HepG2 (cell line): ENCODE measurements at regions not wholly inside any gene's neighbourhood (a gene's known extent, or its start where the extent isn't known, plus 50 kb on each side); places are given as distances from the start of the nearest gene placed in this dataset.

Experiments
- ATAC-seq: fragments of 200-7000 bp; cut with Tn5 transposase; 3 replicates; pipeline ENCODE4 v1.9.1; 2020; ENCODE audit warnings: mild to moderate bottlenecking, moderate library complexity
- BruUV-seq: library from RNA; stranded (reverse); fragments of 400-500 nt; replicated peaks from 2 replicates; lab custom pipeline; 2021; lab: Mats Ljungman, UMichigan
- CTCF ChIA-PET: fragments of 300-600 bp; formaldehyde crosslinking; extraction: SDS; loops from one replicate; lab custom pipeline; 2021; ENCODE audit warnings: low total read pairs, inconsistent platforms, low intra/inter-chr PET ratio; lab: Yijun Ruan, JAX
- POLR2A ChIA-PET: fragments of 350-600 bp; sonication (Branson Sonifier 250); formaldehyde crosslinking; loops from one replicate; lab custom pipeline; 2020; ENCODE audit warnings: antibody characterized with exemption, inconsistent platforms; lab: Yijun Ruan, JAX
- DNase-seq: peaks from one replicate; pipeline ENCODE4 v3.0.0-alpha.2; 2015; ENCODE audit warnings: low spot score
- FAIRE-seq: peaks from 3 replicates; lab custom pipeline; 2011; peaks lifted over from hg19 to GRCh38; lab: Jason Lieb, UNC
- H2AFZ ChIP-seq: one replicate; pipeline ENCODE4 v1.6.1; 2011; ENCODE audit warnings: low read length, inconsistent platforms
- H3K27ac ChIP-seq: fragments of 300-600 bp; 3 replicates; pipeline ENCODE4 v1.8.0; 2011; ENCODE audit warnings: mixed run types, mild to moderate bottlenecking, mixed read lengths, low read length, inconsistent platforms; ENCODE audit not compliant: insufficient read depth; ENCODE audit errors: extremely low read length
- H3K27me3 ChIP-seq, 2 experiments: fragments of 200-600 bp in 1 of 2; 2 replicates in 1 of 2; 3 replicates in 1 of 2; pipeline versions ENCODE4 v1.6.0 to v1.8.0; 2011; ENCODE audit warnings: low read length in 2 of 2, mild to moderate bottlenecking in 2 of 2, moderate library complexity in 2 of 2, inconsistent platforms in 1 of 2; ENCODE audit not compliant: insufficient read depth in 2 of 2, control insufficient read depth in 1 of 2
- H3K36me3 ChIP-seq, 2 experiments: fragments of 200-600 bp in 1 of 2; replicated peaks in 1 of 2; 2 replicates in 1 of 2; 3 replicates in 1 of 2; pipeline versions ENCODE4 v1.5.1 to v1.8.0; 2011; ENCODE audit warnings: low read length in 2 of 2, inconsistent platforms in 1 of 2; ENCODE audit not compliant: insufficient read depth in 2 of 2, control insufficient read depth in 1 of 2
- H3K4me1 ChIP-seq: 2 replicates; pipeline ENCODE4 v1.5.1; 2012; ENCODE audit warnings: low read length, inconsistent platforms; ENCODE audit not compliant: insufficient read depth
- H3K4me2 ChIP-seq: 2 replicates; pipeline ENCODE4 v1.6.0; 2011; ENCODE audit warnings: low read depth, low read length, inconsistent platforms
- H3K4me3 ChIP-seq, 3 experiments: fragments of 200-600 bp in 1 of 3; sonication (generic), shearing (Covaris generic) in 1 of 3; replicated peaks in 1 of 3; 2 replicates each; pipeline ENCODE4 v1.5.1; 2011 to 2016; ENCODE audit warnings: low read length in 3 of 3, inconsistent platforms in 2 of 3, low read depth in 2 of 3, mild to moderate bottlenecking in 2 of 3, control low read depth in 1 of 3, mixed read lengths in 1 of 3; ENCODE audit not compliant: insufficient read depth in 1 of 3
- H3K79me2 ChIP-seq: one replicate; pipeline ENCODE4 v1.6.1; 2011; ENCODE audit warnings: low read length, inconsistent platforms; ENCODE audit not compliant: insufficient read depth
- H3K9ac ChIP-seq: 2 replicates; pipeline ENCODE4 v1.6.0; 2011; ENCODE audit warnings: mild to moderate bottlenecking, low read depth, low read length, inconsistent platforms; ENCODE audit not compliant: insufficient read depth
- H3K9me3 ChIP-seq: 2 replicates; pipeline ENCODE4 v1.5.1; 2012; ENCODE audit warnings: mild to moderate bottlenecking, low read length
- H4K20me1 ChIP-seq: 2 replicates; pipeline ENCODE4 v1.6.0; 2011; ENCODE audit warnings: inconsistent platforms, mild to moderate bottlenecking, low read length, moderate library complexity; ENCODE audit not compliant: insufficient read depth
- CENPT ChIP-seq: sonication (generic); formaldehyde crosslinking; IDR thresholded peaks from 2 replicates; pipeline ENCODE4 v1.8.0; 2022; ENCODE audit warnings: low read depth, mild to moderate bottlenecking, moderate library complexity, missing genetic modification reagents
- HNF1B ChIP-seq: sonication (generic); formaldehyde crosslinking; IDR thresholded peaks from 2 replicates; pipeline ENCODE4 v1.5.1; 2020; ENCODE audit warnings: mild to moderate bottlenecking, moderate library complexity, missing genetic modification reagents
- HOMEZ ChIP-seq: IDR thresholded peaks from 2 replicates; pipeline ENCODE4 v1.6.1; 2016; ENCODE audit warnings: low read depth
- HOXA9 ChIP-seq: sonication (generic); formaldehyde crosslinking; IDR thresholded peaks from 2 replicates; pipeline ENCODE4 v1.8.1; 2022; ENCODE audit warnings: missing genetic modification reagents, mild to moderate bottlenecking, moderate library complexity, borderline replicate concordance
- SMYD3 ChIP-seq: sonication (generic); formaldehyde crosslinking; IDR thresholded peaks from 2 replicates; pipeline ENCODE4 v1.8.1; 2023; ENCODE audit warnings: mild to moderate bottlenecking, missing genetic modification reagents
- SRY ChIP-seq: sonication (generic); formaldehyde crosslinking; IDR thresholded peaks from 2 replicates; pipeline ENCODE4 v1.8.0; 2022; ENCODE audit warnings: mild to moderate bottlenecking, missing genetic modification reagents
- TCF7L2 ChIP-seq: IDR thresholded peaks from 2 replicates; pipeline ENCODE4 v1.6.1; 2011; ENCODE audit warnings: mild to moderate bottlenecking, low read depth, low read length, moderate library complexity
- UBTF ChIP-seq: sonication (generic); formaldehyde crosslinking; IDR thresholded peaks from 2 replicates; pipeline ENCODE4 v1.4.0; 2020; ENCODE audit warnings: mild to moderate bottlenecking, missing genetic modification reagents
- ZBTB37 ChIP-seq: sonication (generic); formaldehyde crosslinking; IDR thresholded peaks from 2 replicates; pipeline ENCODE4 v1.4.0; 2020; ENCODE audit warnings: mild to moderate bottlenecking, missing genetic modification reagents
- ZBTB49 ChIP-seq: sonication (generic); formaldehyde crosslinking; IDR thresholded peaks from 2 replicates; pipeline ENCODE4 v1.4.0; 2020; ENCODE audit warnings: missing genetic modification reagents, borderline replicate concordance
- ZNF138 ChIP-seq: sonication (generic); formaldehyde crosslinking; IDR thresholded peaks from 2 replicates; pipeline ENCODE4 v1.5.0; 2020; ENCODE audit warnings: mild to moderate bottlenecking, low read depth, missing genetic modification reagents
- ZNF782 ChIP-seq: sonication (generic); formaldehyde crosslinking; IDR thresholded peaks from 2 replicates; pipeline ENCODE4 v1.4.0; 2020; ENCODE audit warnings: missing genetic modification reagents, mild to moderate bottlenecking, borderline replicate concordance
- ZNF850 ChIP-seq: sonication (generic); formaldehyde crosslinking; conservative IDR thresholded peaks from 2 replicates; pipeline ENCODE4 v1.9.0; 2021; ENCODE audit warnings: mild to moderate bottlenecking, missing genetic modification reagents
- ZNF879 ChIP-seq: sonication (generic); formaldehyde crosslinking; IDR thresholded peaks from 2 replicates; pipeline ENCODE4 v1.8.1; 2023; ENCODE audit warnings: missing genetic modification reagents
- in situ Hi-C: cut with HindIII; loops from 2 replicates; pipeline ENCODE4 v1.10.0; 2017; ENCODE audit warnings: low pct_unique_long_range_greater_than_20kb; ENCODE audit not compliant: extremely low pct_ligation_motif_present
- intact Hi-C: fragments of 100-400 bp; cut with micrococcal nuclease; formaldehyde crosslinking; loops from one replicate; pipeline ENCODE4 v1.10.0; 2022; ENCODE audit not compliant: unreplicated experiment

- ATAC-seq = no peak
- FAIRE-seq = no peak
- no peak overlapping the region for H3K4me2 ChIP-seq
- no peak overlapping the region for H3K4me3 ChIP-seq
- POLR2A ChIA-PET = no interaction called here
- no peak for DNase-seq
- no peaks in the 10 kb centered on the region for H3K9me3 ChIP-seq
- no peak overlapping the region for H2AFZ ChIP-seq
- CTCF ChIA-PET = no interaction called here
- no peak overlapping the region for H3K9ac ChIP-seq
- in situ Hi-C loops (no loop called here), intact Hi-C loops (no loop called here)
- BruUV-seq = no TSS peak
- no peaks in the 10 kb centered on the region for H3K79me2 ChIP-seq
- no peaks in the 10 kb centered on the region for H3K4me1 ChIP-seq
- TF ChIP-seq SRY (CRISPR knock-in tag) = no peak
- TF ChIP-seq TCF7L2 = no peak
- no peak for TF ChIP-seq HOXA9 (CRISPR knock-in tag)
- no peak for TF ChIP-seq UBTF
- TF ChIP-seq ZNF879 (CRISPR knock-in tag) = no peak
- TF ChIP-seq ZNF138 = no peak
- TF ChIP-seq ZBTB49 (CRISPR knock-in tag) = no peak
- TF ChIP-seq HOMEZ = no peak
- no peak for TF ChIP-seq ZNF850 (CRISPR knock-in tag)
- TF ChIP-seq ZBTB37 (CRISPR knock-in tag) = no peak
- no peak for TF ChIP-seq HNF1B (CRISPR knock-in tag)
- TF ChIP-seq ZNF782 (CRISPR knock-in tag) = no peak
- TF ChIP-seq CENPT (CRISPR knock-in tag) = no peak
- no peak for TF ChIP-seq SMYD3 (CRISPR knock-in tag)
- H3K27me3 ChIP-seq = peaks cover 0 to 1% of the 10 kb centered on the region in 2 experiments; a peak in 2 of 5 replicates
- H3K27ac ChIP-seq = no peak overlapping the region
- no peaks in the 10 kb centered on the region for H4K20me1 ChIP-seq
- H3K36me3 ChIP-seq = no peaks in the 10 kb centered on the region
These were observed 184.8 kb downstream of the TMEM38B start for GRCh38 chr9:105879181-105879580.
